CD4-positive, alpha-beta memory T cell (primary cell): ENCODE measurements at regions not wholly inside any gene's neighbourhood (a gene's known extent, or its start where the extent isn't known, plus 50 kb on each side); places are given as distances from the start of the nearest gene placed in this dataset.

ENCODE experiments used
- CTCF ChIA-PET: fragments of 350-600 bp; sonication (Branson Sonifier 250); formaldehyde crosslinking; loops from one replicate; lab custom pipeline; 2021; ENCODE audit warnings: inconsistent platforms; ENCODE audit not compliant: partially characterized antibody; lab: Charles Lee
- POLR2A ChIA-PET: fragments of 350-600 bp; sonication (Branson Sonifier 250); formaldehyde crosslinking; loops from one replicate; lab custom pipeline; 2021; ENCODE audit not compliant: partially characterized antibody; lab: Charles Lee
- DNase-seq, 5 donors: peaks; one replicate each; pipeline versions ENCODE4 v3.0.0 to v3.0.0-alpha.2; 2020 to 2022; ENCODE audit warnings: mixed read lengths in 1 of 5
- H3K27ac ChIP-seq: one replicate; pipeline ENCODE4 v1.7.0; 2013; ENCODE audit warnings: low read depth, low read length
- H3K27me3 ChIP-seq: 2 replicates; pipeline ENCODE4 v1.7.0; 2013; ENCODE audit warnings: mild to moderate bottlenecking, low read length, moderate library complexity; ENCODE audit not compliant: insufficient read depth
- H3K36me3 ChIP-seq: 2 replicates; pipeline ENCODE4 v1.7.0; 2013; ENCODE audit warnings: mild to moderate bottlenecking, low read length, moderate library complexity; ENCODE audit not compliant: insufficient read depth
- H3K4me1 ChIP-seq: 2 replicates; pipeline ENCODE4 v1.7.0; 2013; ENCODE audit warnings: mild to moderate bottlenecking, low read length, moderate library complexity; ENCODE audit not compliant: insufficient read depth
- H3K4me3 ChIP-seq, 2 donors: one replicate each; pipeline ENCODE4 v1.7.0; 2013; ENCODE audit warnings: low read length in 2 of 2, mild to moderate bottlenecking in 1 of 2
- H3K9me3 ChIP-seq, 2 donors: one replicate each; pipeline ENCODE4 v1.7.0; 2013; ENCODE audit warnings: low read length in 2 of 2, control low read depth in 1 of 2; ENCODE audit not compliant: control insufficient read depth in 1 of 2
- H3K27ac Mint-ChIP-seq, 7 donors: one replicate each; pipeline ENCODE4 v1.8.0; 2020 to 2021; ENCODE audit warnings: mixed read lengths in 7 of 7, mild to moderate bottlenecking in 6 of 7, inconsistent platforms in 3 of 7, moderate library complexity in 3 of 7
- H3K27me3 Mint-ChIP-seq, 2 donors: one replicate each; pipeline ENCODE4 v1.8.0; 2020 to 2021; ENCODE audit warnings: mixed read lengths in 2 of 2
- H3K36me3 Mint-ChIP-seq, 2 donors: one replicate each; pipeline ENCODE4 v1.8.0; 2020 to 2021; ENCODE audit warnings: mixed read lengths in 2 of 2, inconsistent platforms in 1 of 2, mild to moderate bottlenecking in 1 of 2
- H3K4me1 Mint-ChIP-seq, 4 donors: one replicate each; pipeline ENCODE4 v1.8.0; 2020 to 2021; ENCODE audit warnings: mixed read lengths in 4 of 4, mild to moderate bottlenecking in 1 of 4
- H3K4me3 Mint-ChIP-seq, 8 donors: one replicate each; pipeline ENCODE4 v1.8.0; 2020 to 2021; ENCODE audit warnings: mixed read lengths in 8 of 8, mild to moderate bottlenecking in 7 of 8, moderate library complexity in 6 of 8, inconsistent platforms in 3 of 8
- H3K9me3 Mint-ChIP-seq, 8 donors: one replicate each; pipeline ENCODE4 v1.8.0; 2020 to 2021; ENCODE audit warnings: mixed read lengths in 8 of 8, mild to moderate bottlenecking in 5 of 8, inconsistent platforms in 3 of 8, moderate library complexity in 1 of 8
- intact Hi-C: fragments of 100-400 bp; cut with micrococcal nuclease; formaldehyde crosslinking; loops from one replicate; pipeline ENCODE4 v1.15.1; 2023

DNA sequence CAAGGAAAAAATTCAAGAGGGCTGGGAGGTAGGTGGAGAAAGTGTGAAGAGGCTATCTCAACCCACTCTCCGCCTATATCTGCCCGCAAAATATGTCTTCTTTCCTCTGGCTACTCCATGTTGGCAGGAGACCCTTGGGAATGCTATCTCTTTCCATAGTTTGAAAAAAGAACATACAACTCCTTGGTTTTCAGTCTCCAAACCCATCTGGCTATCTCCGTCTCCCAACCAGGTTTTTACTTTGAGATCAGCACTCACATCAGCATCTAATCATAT lies 109.9 kb upstream of the IFNE start:
- peaks cover 0 to 6% of the 10 kb centered on the region in 2 donors for H3K27me3 Mint-ChIP-seq
- Histone ChIP-seq H3K4me3 (no peak overlapping the region), H3K36me3 (no peaks in the 10 kb centered on the region), H3K27ac (no peak overlapping the region), H3K9me3 (no peaks in the 10 kb centered on the region), H3K4me1 (peaks cover 6% of the 10 kb centered on the region), H3K27me3 (no peaks in the 10 kb centered on the region)
- CTCF ChIA-PET: no interaction called here
- no peak overlapping the region for H3K27ac Mint-ChIP-seq
- no peak for DNase-seq
- POLR2A ChIA-PET: interaction anchor here (1.4 kb wide), 1 partner anchor 13 kb away, joined by 3 read pairs; no protein-coding TSS in a partner anchor
- no peak overlapping the region for H3K4me3 Mint-ChIP-seq
- H3K36me3 Mint-ChIP-seq: no peaks in the 10 kb centered on the region
- intact Hi-C loops: no loop called here
- peaks cover 2 to 12% (median 8%) of the 10 kb centered on the region in 4 donors for H3K4me1 Mint-ChIP-seq
- H3K9me3 Mint-ChIP-seq: peaks cover 0 to 3% (median 0%) of the 10 kb centered on the region in 8 donors

DNA sequence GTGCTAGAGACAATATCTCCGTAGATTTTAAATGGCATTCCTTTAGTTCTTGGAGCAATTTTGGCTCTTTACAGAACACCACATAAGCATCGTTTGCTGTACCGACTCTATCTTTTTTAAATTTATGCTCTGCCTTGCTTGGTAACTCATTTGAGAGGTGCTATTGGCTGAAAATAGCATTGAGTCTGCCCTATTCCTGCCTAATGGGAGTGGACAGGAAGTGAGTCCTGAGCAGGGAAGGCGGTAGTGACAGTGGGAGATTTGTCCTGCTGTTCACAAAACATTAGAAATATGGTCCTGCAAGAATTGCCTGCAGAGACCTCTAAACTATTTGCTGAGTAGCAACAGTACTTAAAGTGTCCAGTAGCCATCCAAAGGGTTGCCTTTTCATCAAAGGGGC lies 115.2 kb upstream of the IFNE start:
- H3K36me3 Mint-ChIP-seq: no peaks in the 10 kb centered on the region
- peaks cover 0 to 3% (median 0%) of the 10 kb centered on the region in 8 donors for H3K9me3 Mint-ChIP-seq

DNA sequence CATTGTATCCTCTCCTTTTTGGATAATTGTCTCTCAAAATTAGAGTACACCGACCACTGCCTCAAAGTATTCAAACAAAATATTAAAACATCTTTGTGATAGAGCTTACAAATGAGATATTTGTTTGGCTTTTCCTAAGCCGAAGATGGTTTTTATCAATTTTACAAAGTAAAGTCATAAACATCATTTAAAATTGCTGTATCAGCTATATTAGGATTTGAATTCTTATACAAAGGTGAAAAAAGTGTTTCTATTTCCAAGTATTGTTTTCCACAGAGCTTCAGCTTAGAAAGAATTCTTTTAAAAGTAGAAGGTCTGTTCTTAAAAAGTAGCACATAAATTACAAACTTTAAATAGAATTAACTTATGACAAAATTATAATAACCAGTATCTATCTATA lies 116.6 kb upstream of the IFNE start:
- peaks cover 0 to 1% (median 0%) of the 10 kb centered on the region in 4 donors for H3K4me1 Mint-ChIP-seq
- no peak overlapping the region for H3K4me3 Mint-ChIP-seq
- H3K4me3 ChIP-seq: no peak overlapping the region
- H3K36me3 ChIP-seq: no peaks in the 10 kb centered on the region
- peaks cover 0 to 3% (median 0%) of the 10 kb centered on the region in 8 donors for H3K9me3 Mint-ChIP-seq
- H3K4me1 ChIP-seq: no peaks in the 10 kb centered on the region
- intact Hi-C loops: no loop called here
- no peaks in the 10 kb centered on the region for H3K36me3 Mint-ChIP-seq
- peaks cover 4 to 10% of the 10 kb centered on the region in 2 donors for H3K27me3 Mint-ChIP-seq
- peaks cover 4% of the 10 kb centered on the region for H3K27me3 ChIP-seq
- no peak overlapping the region for H3K27ac ChIP-seq
- no peaks in the 10 kb centered on the region for H3K9me3 ChIP-seq
- ChIA-PET POLR2A (no interaction called here), CTCF (no interaction called here)
- no peak overlapping the region for H3K27ac Mint-ChIP-seq
- no peak for DNase-seq

More for the DNA sequence above, 115.2 kb upstream of the IFNE start:
- intact Hi-C loops: no loop called here
- Mint-ChIP-seq H3K4me1 (peaks cover 0 to 1% (median under 1%) of the 10 kb centered on the region in 4 donors), H3K27ac (no peak overlapping the region), H3K27me3 (peaks cover 4 to 10% of the 10 kb centered on the region in 2 donors), H3K4me3 (no peak overlapping the region)
- H3K4me1 ChIP-seq: no peaks in the 10 kb centered on the region
- no peaks in the 10 kb centered on the region for H3K9me3 ChIP-seq
- peaks cover 4% of the 10 kb centered on the region for H3K27me3 ChIP-seq
- no peak overlapping the region for H3K27ac ChIP-seq
- POLR2A ChIA-PET: no interaction called here
- DNase-seq: no peak
- H3K4me3 ChIP-seq: no peak overlapping the region
- no peaks in the 10 kb centered on the region for H3K36me3 ChIP-seq
- CTCF ChIA-PET: no interaction called here

DNA sequence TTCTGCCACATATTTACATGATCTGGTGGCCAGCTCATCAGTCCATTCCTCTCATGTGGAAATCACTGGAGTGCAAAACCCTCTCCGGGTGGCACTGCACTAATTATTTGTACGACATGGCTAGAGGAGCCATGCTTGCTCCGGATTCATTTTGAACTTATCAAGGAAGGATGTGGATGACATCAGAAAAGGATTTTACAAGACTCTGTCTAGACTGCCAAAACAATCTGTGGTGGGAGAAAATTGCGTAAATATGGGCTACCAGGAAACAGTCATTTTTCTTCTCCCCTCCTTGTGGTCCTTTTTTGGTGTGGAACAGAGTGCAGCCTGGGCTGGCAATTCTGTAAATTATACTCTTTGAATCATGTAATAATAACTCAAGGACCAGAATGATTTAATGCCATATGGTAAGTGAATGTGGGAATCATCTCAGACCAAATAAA lies 123.4 kb upstream of the IFNE start:
- H3K36me3 Mint-ChIP-seq: no peaks in the 10 kb centered on the region
- Histone ChIP-seq H3K9me3 (no peaks in the 10 kb centered on the region), H3K4me1 (no peaks in the 10 kb centered on the region), H3K27me3 (no peaks in the 10 kb centered on the region), H3K36me3 (no peaks in the 10 kb centered on the region), H3K27ac (no peak overlapping the region), H3K4me3 (no peak overlapping the region)
- H3K27me3 Mint-ChIP-seq: peaks cover 4 to 7% of the 10 kb centered on the region in 2 donors
- H3K4me3 Mint-ChIP-seq: no peak overlapping the region
- CTCF ChIA-PET: interaction anchor here (1.5 kb wide), 1 partner anchor 140 kb away, joined by 3 read pairs; no protein-coding TSS in a partner anchor
- H3K4me1 Mint-ChIP-seq: peaks cover under 1 to 8% (median 5%) of the 10 kb centered on the region in 4 donors
- POLR2A ChIA-PET: no interaction called here
- peaks cover 0 to 2% (median 0%) of the 10 kb centered on the region in 8 donors for H3K9me3 Mint-ChIP-seq
- intact Hi-C loops: no loop called here
- H3K27ac Mint-ChIP-seq: no peak overlapping the region
- no peak for DNase-seq

DNA sequence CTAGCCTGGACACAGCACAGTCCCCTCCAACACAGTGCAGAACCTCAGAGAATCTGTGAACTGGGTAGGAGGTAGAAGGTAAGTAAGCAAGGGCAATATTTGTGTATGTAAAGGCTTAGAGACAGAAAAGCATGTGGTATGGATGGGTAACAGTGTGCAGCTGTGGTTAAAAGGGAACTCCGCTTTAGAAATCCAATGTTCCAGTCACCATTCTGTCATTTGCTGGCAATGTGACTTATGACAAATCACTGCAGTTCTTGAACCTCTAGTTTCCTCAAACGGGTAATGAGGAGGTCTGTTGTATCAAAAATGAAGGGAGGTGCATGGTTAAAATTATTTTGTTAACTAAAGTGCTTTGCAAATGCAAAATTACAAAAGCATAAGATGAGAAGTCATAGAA lies 125.5 kb upstream of the IFNE start:
- H3K9me3 Mint-ChIP-seq: no peaks in the 10 kb centered on the region
- H3K36me3 Mint-ChIP-seq: no peaks in the 10 kb centered on the region
- Histone ChIP-seq H3K36me3 (no peaks in the 10 kb centered on the region), H3K4me1 (peaks cover 20% of the 10 kb centered on the region), H3K27ac (no peak overlapping the region), H3K27me3 (no peaks in the 10 kb centered on the region), H3K9me3 (no peaks in the 10 kb centered on the region), H3K4me3 (no peak overlapping the region)
- intact Hi-C loops: no loop called here
- ChIA-PET CTCF (no interaction called here), POLR2A (no interaction called here)
- H3K4me3 Mint-ChIP-seq: no peak overlapping the region
- no peak for DNase-seq
- H3K4me1 Mint-ChIP-seq: peaks cover 15 to 22% (median 17%) of the 10 kb centered on the region in 4 donors
- peaks cover 2 to 4% of the 10 kb centered on the region in 2 donors for H3K27me3 Mint-ChIP-seq
- peak overlapping the region in 1 of 7 donors; percentile 49 for H3K27ac Mint-ChIP-seq

DNA sequence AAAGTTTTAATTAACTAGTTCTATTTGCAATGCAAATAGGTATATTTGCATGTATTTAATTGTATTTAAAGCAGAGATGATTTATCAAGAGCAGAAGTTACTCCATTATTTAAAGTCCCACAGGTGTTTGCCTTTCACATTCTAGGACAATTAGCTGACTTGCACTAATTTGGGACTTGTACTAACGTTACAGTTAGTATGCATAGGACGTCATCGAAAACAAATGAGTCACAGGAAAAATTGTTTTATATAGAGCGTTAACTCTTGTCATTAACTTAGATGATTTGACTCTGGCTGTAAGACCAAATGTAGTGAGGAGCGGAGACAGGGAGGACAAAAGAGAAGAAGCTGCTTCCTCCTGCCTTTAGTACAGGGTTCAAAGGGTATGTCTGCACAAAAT lies 126.1 kb upstream of the IFNE start:
- H3K4me1 ChIP-seq: peaks cover 24% of the 10 kb centered on the region
- no peaks in the 10 kb centered on the region for H3K9me3 Mint-ChIP-seq
- ChIA-PET POLR2A (interaction anchor here (0.9 kb wide), 1 partner anchor 12 kb away, joined by 3 read pairs; no protein-coding TSS in a partner anchor), CTCF (no interaction called here)
- no peaks in the 10 kb centered on the region for H3K36me3 Mint-ChIP-seq
- peaks cover 15 to 22% (median 17%) of the 10 kb centered on the region in 4 donors for H3K4me1 Mint-ChIP-seq
- no peak overlapping the region for H3K27ac ChIP-seq
- no peak for DNase-seq
- no peaks in the 10 kb centered on the region for H3K36me3 ChIP-seq
- intact Hi-C loops: no loop called here
- no peak overlapping the region for H3K27ac Mint-ChIP-seq
- no peak overlapping the region for H3K4me3 ChIP-seq
- no peak overlapping the region for H3K4me3 Mint-ChIP-seq
- no peaks in the 10 kb centered on the region for H3K9me3 ChIP-seq
- no peaks in the 10 kb centered on the region for H3K27me3 ChIP-seq
- H3K27me3 Mint-ChIP-seq: peaks cover 2 to 4% of the 10 kb centered on the region in 2 donors

DNA sequence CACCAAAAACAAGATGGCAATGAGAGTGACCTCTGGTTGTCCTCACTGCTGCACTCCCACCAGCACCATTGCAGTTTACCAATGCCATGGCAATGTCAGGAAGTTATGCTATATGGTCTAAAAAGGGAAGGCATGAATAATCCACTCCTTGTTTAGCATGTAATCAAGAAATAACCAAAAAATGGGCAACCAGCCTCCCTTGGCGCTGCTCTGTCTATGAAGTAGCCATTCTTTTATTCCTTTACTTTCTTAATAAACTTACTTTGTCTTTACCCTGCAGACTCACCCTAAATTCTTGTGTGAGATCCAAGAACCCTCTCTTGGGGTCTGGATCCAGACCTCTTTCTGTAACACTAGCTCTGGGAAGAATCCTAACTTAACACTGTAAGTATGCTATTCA lies 127.4 kb upstream of the IFNE start:
- Mint-ChIP-seq H3K4me3 (no peak overlapping the region), H3K27ac (no peak overlapping the region), H3K4me1 (peaks cover 14 to 27% (median 20%) of the 10 kb centered on the region in 4 donors), H3K9me3 (no peaks in the 10 kb centered on the region), H3K36me3 (no peaks in the 10 kb centered on the region), H3K27me3 (peaks cover 0 to under 1% of the 10 kb centered on the region in 2 donors)
- Histone ChIP-seq H3K4me1 (peaks cover 24% of the 10 kb centered on the region), H3K36me3 (no peaks in the 10 kb centered on the region), H3K27ac (no peak overlapping the region), H3K4me3 (no peak overlapping the region), H3K27me3 (no peaks in the 10 kb centered on the region), H3K9me3 (no peaks in the 10 kb centered on the region)
- POLR2A ChIA-PET: no interaction called here
- no peak for DNase-seq
- CTCF ChIA-PET: no interaction called here
- intact Hi-C loops: no loop called here
